ENCODE measurements at regions not wholly inside any gene's neighbourhood (a gene's known extent, or its start where the extent isn't known, plus 50 kb on each side); places are given as distances from the start of the nearest gene placed in this dataset.

GRCh38 chr16:52630711-52631110, 83.8 kb upstream of the TOX3 start:
- H3K27ac ChIP-seq (ENCODE audit: low read depth, low read length), result no peak overlapping the region
- H3K9me2 ChIP-seq (replicated peaks; ENCODE audit: insufficient read depth, low read length), result no peaks in the 10 kb centered on the region
- no peaks in the 10 kb centered on the region for H3K79me2 ChIP-seq (ENCODE audit: insufficient read depth, low read length)
- H3F3A ChIP-seq (ENCODE audit: insufficient read depth), result no peaks in the 10 kb centered on the region
- no peaks in the 10 kb centered on the region for H3K9me3 ChIP-seq (ENCODE audit: insufficient read depth, low read length)
- no peak overlapping the region for H3K4me3 ChIP-seq (ENCODE audit: insufficient read depth, low read length, poor library complexity, severe bottlenecking)
- no peak overlapping the region for H3K4me2 ChIP-seq (ENCODE audit: low read depth, low read length, poor library complexity, severe bottlenecking)
- H3K36me3 ChIP-seq (ENCODE audit: low read length), result no peaks in the 10 kb centered on the region
- H4K20me1 ChIP-seq (ENCODE audit: low read depth, low read length), result no peaks in the 10 kb centered on the region
- no peak overlapping the region for H2AFZ ChIP-seq (ENCODE audit: low read depth, low read length, severe bottlenecking)
- H3K27me3 ChIP-seq (ENCODE audit: low read length), result no peaks in the 10 kb centered on the region
- TF ChIP-seq EZH2phosphoT487 (conservative IDR thresholded peaks at IDR 0.05; ENCODE audit: low read length), result no peak
- TF ChIP-seq, protein P1, sequence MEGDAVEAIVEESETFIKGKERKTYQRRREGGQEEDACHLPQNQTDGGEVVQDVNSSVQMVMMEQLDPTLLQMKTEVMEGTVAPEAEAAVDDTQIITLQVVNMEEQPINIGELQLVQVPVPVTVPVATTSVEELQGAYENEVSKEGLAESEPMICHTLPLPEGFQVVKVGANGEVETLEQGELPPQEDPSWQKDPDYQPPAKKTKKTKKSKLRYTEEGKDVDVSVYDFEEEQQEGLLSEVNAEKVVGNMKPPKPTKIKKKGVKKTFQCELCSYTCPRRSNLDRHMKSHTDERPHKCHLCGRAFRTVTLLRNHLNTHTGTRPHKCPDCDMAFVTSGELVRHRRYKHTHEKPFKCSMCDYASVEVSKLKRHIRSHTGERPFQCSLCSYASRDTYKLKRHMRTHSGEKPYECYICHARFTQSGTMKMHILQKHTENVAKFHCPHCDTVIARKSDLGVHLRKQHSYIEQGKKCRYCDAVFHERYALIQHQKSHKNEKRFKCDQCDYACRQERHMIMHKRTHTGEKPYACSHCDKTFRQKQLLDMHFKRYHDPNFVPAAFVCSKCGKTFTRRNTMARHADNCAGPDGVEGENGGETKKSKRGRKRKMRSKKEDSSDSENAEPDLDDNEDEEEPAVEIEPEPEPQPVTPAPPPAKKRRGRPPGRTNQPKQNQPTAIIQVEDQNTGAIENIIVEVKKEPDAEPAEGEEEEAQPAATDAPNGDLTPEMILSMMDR (IDR thresholded peaks at IDR 0.05; ENCODE audit: insufficient read depth, low read length, poor library complexity, severe bottlenecking), result no peak
- no peak overlapping the region for H3K9ac ChIP-seq (ENCODE audit: low read length)

- TF ChIP-seq, protein P1 (IDR thresholded peaks at IDR 0.05; ENCODE audit: insufficient read depth, low read length, poor library complexity, severe bottlenecking), result no peak
- TF ChIP-seq EZH2phosphoT487 (conservative IDR thresholded peaks at IDR 0.05; ENCODE audit: low read length), result no peak
- Histone ChIP-seq H3K9me3 (ENCODE audit: insufficient read depth, low read length) (no peaks in the 10 kb centered on the region), H3K79me2 (ENCODE audit: insufficient read depth, low read length) (no peaks in the 10 kb centered on the region), H3K27me3 (ENCODE audit: low read length) (no peaks in the 10 kb centered on the region), H4K20me1 (ENCODE audit: low read depth, low read length) (no peaks in the 10 kb centered on the region), H3K9ac (ENCODE audit: low read length) (no peak overlapping the region), H3F3A (ENCODE audit: insufficient read depth) (no peaks in the 10 kb centered on the region), H2AFZ (ENCODE audit: low read depth, low read length, severe bottlenecking) (no peak overlapping the region), H3K27ac (ENCODE audit: low read depth, low read length) (no peak overlapping the region), H3K9me2 (replicated peaks; ENCODE audit: insufficient read depth, low read length) (no peaks in the 10 kb centered on the region), H3K36me3 (ENCODE audit: low read length) (no peaks in the 10 kb centered on the region), H3K4me2 (ENCODE audit: low read depth, low read length, poor library complexity, severe bottlenecking) (no peak overlapping the region), H3K4me3 (ENCODE audit: insufficient read depth, low read length, poor library complexity, severe bottlenecking) (no peak overlapping the region)
These were observed 82.4 kb upstream of the TOX3 start for GRCh38 chr16:52629296-52629695.

GRCh38 chr16:52624891-52625290, 77.9 kb upstream of the TOX3 start:
- TF ChIP-seq EZH2phosphoT487 (conservative IDR thresholded peaks at IDR 0.05; ENCODE audit: low read length), result no peak
- TF ChIP-seq, protein P1 (IDR thresholded peaks at IDR 0.05; ENCODE audit: insufficient read depth, low read length, poor library complexity, severe bottlenecking), result no peak
- H3K27ac ChIP-seq (ENCODE audit: low read depth, low read length), result no peak overlapping the region

More at GRCh38 chr16:52624891-52625290, 77.9 kb upstream of the TOX3 start:
- H3K9me3 ChIP-seq (ENCODE audit: insufficient read depth, low read length), result no peaks in the 10 kb centered on the region
- H3K36me3 ChIP-seq (ENCODE audit: low read length), result no peaks in the 10 kb centered on the region
- H3F3A ChIP-seq (ENCODE audit: insufficient read depth), result no peaks in the 10 kb centered on the region
- H2AFZ ChIP-seq (ENCODE audit: low read depth, low read length, severe bottlenecking), result no peak overlapping the region
- no peak overlapping the region for H3K4me2 ChIP-seq (ENCODE audit: low read depth, low read length, poor library complexity, severe bottlenecking)
- H3K4me3 ChIP-seq (ENCODE audit: insufficient read depth, low read length, poor library complexity, severe bottlenecking), result no peak overlapping the region
- H4K20me1 ChIP-seq (ENCODE audit: low read depth, low read length), result no peaks in the 10 kb centered on the region
- no peaks in the 10 kb centered on the region for H3K27me3 ChIP-seq (ENCODE audit: low read length)
- no peaks in the 10 kb centered on the region for H3K79me2 ChIP-seq (ENCODE audit: insufficient read depth, low read length)
- H3K9me2 ChIP-seq (replicated peaks; ENCODE audit: insufficient read depth, low read length), result no peaks in the 10 kb centered on the region
- no peak overlapping the region for H3K9ac ChIP-seq (ENCODE audit: low read length)

Measured in SU-DHL-6 (cell line).